ENCODE measurements at regions not wholly inside any gene's neighbourhood (a gene's known extent, or its start where the extent isn't known, plus 50 kb on each side); places are given as distances from the start of the nearest gene placed in this dataset.

DNA sequence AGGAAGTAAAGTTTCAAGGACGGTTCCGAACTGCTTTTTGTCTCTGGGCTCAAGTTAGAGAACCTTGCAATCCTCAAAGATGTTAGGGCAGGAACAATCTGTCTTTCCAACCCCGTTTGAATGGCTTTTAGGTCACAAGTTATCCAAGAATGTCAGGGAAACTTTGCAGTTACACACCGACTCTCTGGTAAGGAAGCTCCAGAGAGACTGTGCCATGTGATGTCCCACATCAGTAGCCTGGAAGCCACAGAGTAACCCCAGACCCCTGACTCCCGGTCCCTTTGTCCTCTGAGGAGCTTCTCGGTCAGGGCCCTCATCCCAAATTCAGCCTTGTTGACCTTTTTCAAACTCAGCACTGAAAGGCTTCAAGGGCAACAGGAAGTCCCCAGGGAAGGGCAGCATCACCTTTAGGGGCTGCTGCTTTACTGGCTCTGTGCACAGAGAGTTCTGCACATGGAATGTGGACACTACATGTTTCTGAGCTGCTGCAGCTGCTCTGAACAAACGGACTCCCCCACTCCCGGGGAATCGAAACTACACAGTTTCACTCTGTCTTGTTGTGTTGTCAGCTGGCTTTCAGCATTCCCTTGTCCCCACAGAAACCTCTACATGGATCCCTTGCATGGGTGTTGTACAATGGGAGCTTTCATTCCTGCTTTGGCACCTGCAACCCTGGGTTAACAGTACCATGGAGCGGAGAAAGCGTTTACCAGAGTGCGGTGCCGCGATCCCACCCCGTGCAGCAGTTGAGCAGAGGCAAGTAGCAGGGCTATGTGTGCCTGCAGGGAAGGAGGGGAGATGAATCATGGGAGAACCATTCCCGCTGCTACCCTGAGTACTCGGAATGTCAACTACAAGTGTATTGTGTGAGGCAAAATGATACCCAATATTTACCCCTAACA, 408.2 kb upstream of the THBS1 start:
- H3K27ac ChIP-seq (ENCODE audit: low read depth, low read length): no peak overlapping the region; the same call in 1 of the 2 replicates

GRCh38 chr15:39173426-39173825, 407.5 kb upstream of the THBS1 start:
- Histone ChIP-seq H3K36me3 (ENCODE audit: control insufficient read depth, insufficient read depth, low read length) (no peaks in the 10 kb centered on the region), H3K9me3 (ENCODE audit: control insufficient read depth, insufficient read depth, low read depth, low read length) (no peaks in the 10 kb centered on the region), H3K4me1 (ENCODE audit: control insufficient read depth, insufficient read depth, low read length) (peaks cover 26% of the 10 kb centered on the region), H3K27me3 (ENCODE audit: control insufficient read depth, insufficient read depth, low read length) (no peaks in the 10 kb centered on the region), H3K4me3 (ENCODE audit: low read depth, low read length) (no peak overlapping the region), H3K9ac (ENCODE audit: low read length) (no peak overlapping the region), H3K27ac (ENCODE audit: low read depth, low read length) (no peak overlapping the region)

More for the DNA sequence above, 408.2 kb upstream of the THBS1 start:
- Histone ChIP-seq H3K27me3 (ENCODE audit: control insufficient read depth, insufficient read depth, low read length) (no peaks in the 10 kb centered on the region), H3K4me3 (ENCODE audit: low read depth, low read length) (no peak overlapping the region), H3K9me3 (ENCODE audit: control insufficient read depth, insufficient read depth, low read depth, low read length) (no peaks in the 10 kb centered on the region), H3K36me3 (ENCODE audit: control insufficient read depth, insufficient read depth, low read length) (no peaks in the 10 kb centered on the region), H3K4me1 (ENCODE audit: control insufficient read depth, insufficient read depth, low read length) (peaks cover 26% of the 10 kb centered on the region), H3K9ac (ENCODE audit: low read length) (peak overlapping the region; percentile 37)

DNA sequence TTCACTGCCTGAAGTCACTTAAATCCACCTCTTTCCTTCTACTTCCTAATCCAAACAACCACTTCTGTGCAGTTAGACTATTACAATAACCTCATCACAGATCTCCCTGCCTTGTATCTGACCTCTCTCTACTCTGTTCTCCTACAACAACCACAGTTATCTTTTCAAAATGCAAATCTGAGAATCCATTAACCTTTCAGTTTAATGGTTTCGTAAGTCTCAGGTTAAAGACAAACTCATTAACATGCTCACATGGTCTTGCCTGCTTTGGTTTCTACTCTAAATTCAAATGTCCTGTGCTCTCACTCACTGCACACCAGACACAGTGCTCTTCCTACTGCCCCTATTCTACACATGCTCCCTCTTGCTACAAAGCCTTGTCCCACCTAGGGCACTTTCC, 406.5 kb upstream of the THBS1 start:
- peaks cover 24% of the 10 kb centered on the region for H3K4me1 ChIP-seq (ENCODE audit: control insufficient read depth, insufficient read depth, low read length)
- no peaks in the 10 kb centered on the region for H3K36me3 ChIP-seq (ENCODE audit: control insufficient read depth, insufficient read depth, low read length)
- H3K9ac ChIP-seq (ENCODE audit: low read length): no peak overlapping the region
- H3K27ac ChIP-seq (ENCODE audit: low read depth, low read length): no peak overlapping the region
- H3K4me3 ChIP-seq (ENCODE audit: low read depth, low read length): no peak overlapping the region
- H3K27me3 ChIP-seq (ENCODE audit: control insufficient read depth, insufficient read depth, low read length): no peaks in the 10 kb centered on the region
- H3K9me3 ChIP-seq (ENCODE audit: control insufficient read depth, insufficient read depth, low read depth, low read length): no peaks in the 10 kb centered on the region

DNA sequence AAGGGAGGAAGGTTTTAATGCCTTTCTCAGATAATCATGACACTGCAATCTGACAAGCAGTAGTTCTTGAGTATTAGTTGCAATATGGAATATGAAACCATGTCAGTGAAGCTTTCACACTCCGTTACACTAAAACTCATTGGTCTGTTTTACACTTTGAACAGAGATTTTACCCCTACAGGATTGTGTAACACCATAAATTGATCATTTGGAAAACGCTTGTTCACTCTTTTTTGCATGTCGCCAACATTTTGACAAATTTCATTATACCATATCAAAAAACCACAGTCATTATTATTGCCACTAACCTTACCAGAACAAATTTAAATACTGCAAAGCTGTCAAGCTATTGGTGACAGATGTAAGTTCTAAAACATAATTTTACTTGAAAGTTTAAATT, 404.8 kb upstream of the THBS1 start:
- no peak overlapping the region for H3K9ac ChIP-seq (ENCODE audit: low read length)
- H3K9me3 ChIP-seq (ENCODE audit: control insufficient read depth, insufficient read depth, low read depth, low read length): no peaks in the 10 kb centered on the region
- H3K4me1 ChIP-seq (ENCODE audit: control insufficient read depth, insufficient read depth, low read length): peaks cover 16% of the 10 kb centered on the region
- H3K27me3 ChIP-seq (ENCODE audit: control insufficient read depth, insufficient read depth, low read length): no peaks in the 10 kb centered on the region
- no peaks in the 10 kb centered on the region for H3K36me3 ChIP-seq (ENCODE audit: control insufficient read depth, insufficient read depth, low read length)
- H3K4me3 ChIP-seq (ENCODE audit: low read depth, low read length): no peak overlapping the region
- no peak overlapping the region for H3K27ac ChIP-seq (ENCODE audit: low read depth, low read length)

- peaks cover 5% of the 10 kb centered on the region for H3K4me1 ChIP-seq (ENCODE audit: control insufficient read depth, insufficient read depth, low read length)
- no peaks in the 10 kb centered on the region for H3K9me3 ChIP-seq (ENCODE audit: control insufficient read depth, insufficient read depth, low read depth, low read length)
- no peak overlapping the region for H3K4me3 ChIP-seq (ENCODE audit: low read depth, low read length)
- H3K27me3 ChIP-seq (ENCODE audit: control insufficient read depth, insufficient read depth, low read length): no peaks in the 10 kb centered on the region
- H3K36me3 ChIP-seq (ENCODE audit: control insufficient read depth, insufficient read depth, low read length): no peaks in the 10 kb centered on the region
- H3K9ac ChIP-seq (ENCODE audit: low read length): no peak overlapping the region
- H3K27ac ChIP-seq (ENCODE audit: low read depth, low read length): no peak overlapping the region
Measured at GRCh38 chr15:39177561-39177960, 403.3 kb upstream of the THBS1 start.

GRCh38 chr15:39180030-39180429, 400.8 kb upstream of the THBS1 start:
- Histone ChIP-seq H3K4me1 (ENCODE audit: control insufficient read depth, insufficient read depth, low read length) (no peaks in the 10 kb centered on the region), H3K9ac (ENCODE audit: low read length) (no peak overlapping the region), H3K27me3 (ENCODE audit: control insufficient read depth, insufficient read depth, low read length) (no peaks in the 10 kb centered on the region), H3K9me3 (ENCODE audit: control insufficient read depth, insufficient read depth, low read depth, low read length) (no peaks in the 10 kb centered on the region), H3K36me3 (ENCODE audit: control insufficient read depth, insufficient read depth, low read length) (no peaks in the 10 kb centered on the region), H3K4me3 (ENCODE audit: low read depth, low read length) (no peak overlapping the region), H3K27ac (ENCODE audit: low read depth, low read length) (no peak overlapping the region)

DNA sequence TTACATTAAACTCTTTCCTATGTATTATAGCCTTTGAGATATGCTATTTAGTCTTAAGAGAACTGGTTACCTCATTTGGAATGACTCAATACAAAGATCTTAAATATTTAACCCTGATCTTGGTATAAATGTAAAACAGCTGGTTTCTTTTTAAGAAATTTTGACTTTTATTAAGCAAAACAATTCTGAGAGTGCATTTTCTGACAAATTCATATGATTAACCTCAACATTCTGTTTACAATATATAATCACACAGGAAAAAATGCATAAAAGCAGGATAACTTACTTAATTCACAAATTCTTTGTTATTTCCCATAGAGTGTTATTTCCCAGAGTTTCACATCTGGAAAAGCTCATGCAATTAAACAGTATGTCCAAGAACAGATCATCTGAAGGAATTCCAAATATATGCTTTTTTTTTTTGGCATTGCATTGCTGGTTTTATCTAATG, 400.4 kb upstream of the THBS1 start:
- Histone ChIP-seq H3K36me3 (ENCODE audit: control insufficient read depth, insufficient read depth, low read length) (no peaks in the 10 kb centered on the region), H3K4me1 (ENCODE audit: control insufficient read depth, insufficient read depth, low read length) (no peaks in the 10 kb centered on the region), H3K9me3 (ENCODE audit: control insufficient read depth, insufficient read depth, low read depth, low read length) (no peaks in the 10 kb centered on the region), H3K4me3 (ENCODE audit: low read depth, low read length) (no peak overlapping the region), H3K9ac (ENCODE audit: low read length) (no peak overlapping the region), H3K27me3 (ENCODE audit: control insufficient read depth, insufficient read depth, low read length) (no peaks in the 10 kb centered on the region), H3K27ac (ENCODE audit: low read depth, low read length) (no peak overlapping the region)

DNA sequence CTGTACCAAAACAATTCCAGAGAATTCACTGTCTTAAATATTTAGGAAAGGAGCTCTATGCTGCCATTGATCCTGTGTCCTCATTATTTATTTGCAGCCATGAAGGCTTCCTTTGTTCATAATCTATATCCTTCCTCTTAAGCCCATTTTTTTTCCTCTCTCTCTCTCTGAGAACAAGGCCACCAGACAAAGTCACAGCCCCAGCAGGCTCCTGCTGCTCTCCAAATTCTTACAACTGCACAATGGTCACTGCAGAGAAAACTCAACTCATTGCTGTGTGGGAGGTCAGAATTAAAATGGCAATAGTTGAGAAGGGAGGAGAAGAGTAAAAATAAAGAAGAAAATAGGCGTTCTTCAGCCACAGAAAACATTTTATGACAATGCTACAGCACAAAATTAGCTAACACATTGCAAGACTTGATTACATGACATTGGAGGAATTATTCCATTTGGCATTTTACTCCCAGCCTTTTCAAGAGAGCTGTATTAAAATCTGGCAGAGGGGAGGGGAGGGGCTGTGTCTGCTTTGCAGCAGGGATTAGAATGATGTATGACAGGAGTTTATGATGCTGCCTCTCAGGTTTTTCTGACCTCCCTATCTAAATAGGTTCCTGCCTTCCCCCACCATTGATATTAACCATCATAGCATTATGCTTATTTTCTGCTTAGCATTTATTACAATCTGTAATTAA, 399.7 kb upstream of the THBS1 start:
- no peaks in the 10 kb centered on the region for H3K9me3 ChIP-seq (ENCODE audit: control insufficient read depth, insufficient read depth, low read depth, low read length)
- H3K27ac ChIP-seq (ENCODE audit: low read depth, low read length): no peak overlapping the region
- no peak overlapping the region for H3K9ac ChIP-seq (ENCODE audit: low read length)
- H3K4me3 ChIP-seq (ENCODE audit: low read depth, low read length): no peak overlapping the region
- no peaks in the 10 kb centered on the region for H3K27me3 ChIP-seq (ENCODE audit: control insufficient read depth, insufficient read depth, low read length)
- H3K36me3 ChIP-seq (ENCODE audit: control insufficient read depth, insufficient read depth, low read length): no peaks in the 10 kb centered on the region
- no peaks in the 10 kb centered on the region for H3K4me1 ChIP-seq (ENCODE audit: control insufficient read depth, insufficient read depth, low read length)

DNA sequence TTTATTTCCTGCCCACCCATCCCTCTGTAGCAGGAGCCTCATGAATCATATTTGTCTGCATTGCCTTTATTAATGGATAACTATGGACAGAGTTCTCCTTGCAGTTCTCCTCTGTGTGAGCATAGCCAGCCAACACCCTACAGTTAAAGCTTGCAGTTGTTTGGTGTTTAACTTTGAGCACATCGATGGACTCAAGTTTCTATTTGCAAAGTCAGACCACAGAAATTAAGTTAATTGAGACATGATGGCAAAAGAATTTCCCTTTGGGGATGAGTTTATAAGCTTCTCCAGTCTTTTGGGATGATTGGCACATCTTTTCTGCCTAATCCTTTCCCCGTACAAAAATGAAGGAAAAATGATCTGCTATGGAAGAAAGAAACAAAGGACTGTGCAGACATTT, 398.9 kb upstream of the THBS1 start:
- Histone ChIP-seq H3K4me1 (ENCODE audit: control insufficient read depth, insufficient read depth, low read length) (no peaks in the 10 kb centered on the region), H3K9me3 (ENCODE audit: control insufficient read depth, insufficient read depth, low read depth, low read length) (no peaks in the 10 kb centered on the region), H3K9ac (ENCODE audit: low read length) (no peak overlapping the region), H3K27ac (ENCODE audit: low read depth, low read length) (no peak overlapping the region), H3K27me3 (ENCODE audit: control insufficient read depth, insufficient read depth, low read length) (no peaks in the 10 kb centered on the region), H3K36me3 (ENCODE audit: control insufficient read depth, insufficient read depth, low read length) (no peaks in the 10 kb centered on the region), H3K4me3 (ENCODE audit: low read depth, low read length) (no peak overlapping the region)

DNA sequence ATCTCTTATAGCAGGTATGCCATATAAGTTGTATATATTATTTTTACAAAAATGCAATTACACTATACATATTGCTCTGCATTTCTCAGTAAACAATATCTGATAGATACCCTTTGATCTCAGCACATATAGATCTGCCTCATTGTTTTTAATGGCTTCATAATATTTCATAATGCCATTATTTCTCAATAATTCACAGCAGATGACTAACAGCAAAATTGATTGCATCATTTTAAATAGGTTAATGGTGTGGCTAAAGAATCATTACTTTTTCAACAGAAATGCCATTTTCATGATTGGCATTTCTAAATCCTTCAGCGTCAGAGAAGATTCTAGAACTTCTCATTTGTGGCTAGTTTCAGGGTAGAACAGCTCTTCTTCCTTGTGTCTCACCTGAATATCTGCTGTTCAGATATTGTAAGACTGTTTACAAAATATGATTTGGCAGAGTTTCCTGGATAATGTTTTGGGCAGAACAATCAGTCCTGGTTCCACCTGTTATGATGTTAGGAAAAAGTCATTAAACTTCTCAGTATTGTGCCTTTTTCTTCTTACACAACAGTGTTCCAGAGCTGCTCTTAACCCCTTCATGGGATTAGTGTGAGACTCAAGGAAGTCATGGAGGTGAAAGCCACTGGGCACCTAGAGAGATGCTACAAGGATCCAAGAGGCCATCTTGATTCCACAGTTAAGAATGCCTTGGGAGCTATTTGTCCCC, 397.6 kb upstream of the THBS1 start:
- Histone ChIP-seq H3K4me1 (ENCODE audit: control insufficient read depth, insufficient read depth, low read length) (no peaks in the 10 kb centered on the region), H3K27me3 (ENCODE audit: control insufficient read depth, insufficient read depth, low read length) (no peaks in the 10 kb centered on the region), H3K27ac (ENCODE audit: low read depth, low read length) (no peak overlapping the region), H3K9me3 (ENCODE audit: control insufficient read depth, insufficient read depth, low read depth, low read length) (no peaks in the 10 kb centered on the region), H3K4me3 (ENCODE audit: low read depth, low read length) (no peak overlapping the region), H3K9ac (ENCODE audit: low read length) (no peak overlapping the region), H3K36me3 (ENCODE audit: control insufficient read depth, insufficient read depth, low read length) (no peaks in the 10 kb centered on the region)

Measured in HUES6 (cell line).